Activated CD4-positive, alpha-beta T cell treated with anti-CD3 and anti-CD28 coated beads for 48 hours (primary cell): ENCODE measurements at regions not wholly inside any gene's neighbourhood (a gene's known extent, or its start where the extent isn't known, plus 50 kb on each side); places are given as distances from the start of the nearest gene placed in this dataset.

Experiments used
- DNase-seq: peaks from one replicate; pipeline ENCODE4 v3.0.0-alpha.2; 2020

DNA sequence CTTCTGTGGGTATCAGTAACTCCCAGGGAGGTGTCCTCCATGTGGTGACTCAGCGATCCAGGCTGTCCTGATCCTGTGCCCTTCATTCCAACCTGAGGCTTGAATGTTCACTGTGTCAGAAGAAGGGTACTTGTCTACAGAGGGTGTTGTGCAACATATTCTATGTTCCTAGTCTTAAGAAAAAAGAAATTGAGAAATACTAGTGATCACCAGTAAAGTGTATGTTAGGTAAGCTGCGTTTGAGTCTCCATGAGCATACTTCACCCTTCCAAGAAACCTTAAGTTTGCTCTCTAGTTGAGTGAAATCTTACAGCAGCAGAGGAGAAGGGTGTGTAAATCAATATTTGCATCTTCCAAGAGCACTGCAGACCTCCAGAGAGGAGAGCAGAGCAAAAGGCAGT is 122.2 kb upstream of the SLC24A5 start:
- DNase-seq = no peak

DNA sequence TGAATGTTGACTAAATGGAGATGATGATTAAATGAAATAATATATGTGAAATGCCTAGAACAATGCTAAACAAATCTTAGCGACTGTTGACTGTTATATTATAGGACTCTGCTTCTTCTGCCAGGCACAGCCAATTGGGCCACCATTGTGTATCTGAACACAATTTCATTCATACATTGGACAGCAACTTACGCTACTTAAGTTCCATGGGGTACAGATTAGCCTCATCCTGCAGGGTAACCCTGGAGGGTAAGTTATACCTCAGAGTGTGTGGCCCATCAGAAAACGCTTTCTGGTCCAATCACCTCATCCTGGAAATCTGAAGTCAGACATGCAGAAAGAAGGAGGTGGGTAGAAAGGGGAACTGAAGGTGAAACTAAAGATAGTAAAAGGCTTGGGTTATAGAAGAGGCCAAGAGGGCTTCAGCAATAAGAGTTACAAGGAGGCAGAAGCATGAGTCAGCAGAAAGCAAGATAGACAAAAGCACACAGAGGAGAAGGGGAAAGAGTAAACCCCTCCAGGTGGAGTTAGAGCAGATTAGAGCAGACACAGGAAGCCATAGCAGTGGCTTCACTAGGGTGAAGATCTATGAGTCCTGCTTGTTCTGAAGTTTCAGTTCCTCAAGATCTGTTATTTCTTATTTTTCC is 119.3 kb upstream of the SLC24A5 start:
- no peak for DNase-seq

- DNase-seq = no peak
These were observed 118.0 kb upstream of the SLC24A5 start for GRCh38 chr15:48002767-48003166.

- DNase-seq = no peak
These were observed 117.3 kb upstream of the SLC24A5 start for GRCh38 chr15:48003441-48003840.

DNA sequence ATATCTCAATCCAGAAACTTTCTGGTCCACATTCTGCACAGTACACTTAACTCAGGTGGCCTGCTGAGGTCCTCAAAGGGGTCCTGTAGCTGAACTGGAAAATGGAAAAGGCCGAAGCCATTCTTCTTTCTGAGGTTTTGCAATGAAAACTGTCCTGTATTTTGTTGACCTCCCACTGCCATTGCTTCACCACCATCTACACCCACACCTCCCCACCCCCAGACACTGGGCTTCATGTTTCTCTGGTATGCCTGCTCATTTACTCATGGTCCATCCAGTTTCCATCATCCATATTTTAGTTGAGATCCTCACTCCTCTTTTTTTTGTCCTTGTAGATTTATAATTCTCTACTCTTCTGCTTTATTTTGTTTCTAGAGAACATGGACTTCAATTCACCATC is 115.7 kb upstream of the SLC24A5 start:
- no peak for DNase-seq

GRCh38 chr15:48006031-48006511 is 114.7 kb upstream of the SLC24A5 start:
- DNase-seq = no peak

DNA sequence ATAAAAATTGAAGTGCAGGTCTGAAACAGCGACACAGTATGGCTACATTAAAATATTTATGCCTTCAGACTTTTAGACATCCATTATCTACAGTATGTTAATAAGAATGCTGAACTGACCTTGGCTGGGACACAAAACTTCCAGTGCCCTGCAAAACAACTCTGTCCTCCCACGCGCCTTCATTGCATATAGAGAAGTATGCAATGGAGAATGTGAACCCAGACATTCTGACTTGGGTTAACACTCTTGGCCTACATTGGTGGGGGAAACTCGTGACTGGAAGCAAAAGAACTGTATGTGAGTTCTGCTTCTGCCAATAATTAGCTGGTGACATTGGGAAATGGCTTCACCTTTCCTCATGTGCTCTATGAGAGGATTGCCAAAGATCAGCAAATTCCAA is 110.5 kb upstream of the SLC24A5 start:
- DNase-seq = no peak

GRCh38 chr15:48012191-48012590 is 108.6 kb upstream of the SLC24A5 start:
- no peak for DNase-seq

DNA sequence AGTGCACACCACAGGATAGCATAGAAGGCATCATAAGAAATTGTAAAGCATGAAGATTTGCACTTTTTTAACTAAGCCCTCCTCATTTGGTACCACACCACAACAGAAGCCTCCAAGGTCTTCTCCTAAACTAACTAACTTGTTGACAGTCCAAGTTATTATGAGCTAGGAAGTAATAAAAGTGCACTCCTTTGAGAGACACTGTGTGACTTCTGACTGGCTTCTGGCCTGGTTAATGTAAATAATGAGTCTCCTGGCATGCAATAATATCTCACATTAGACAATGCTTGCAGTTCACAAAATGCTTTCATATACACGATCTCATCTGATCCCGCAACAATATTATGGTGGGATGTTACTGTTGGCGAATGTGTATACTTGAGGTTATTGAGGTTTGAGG is 103.9 kb upstream of the SLC24A5 start:
- DNase-seq = no peak

DNA sequence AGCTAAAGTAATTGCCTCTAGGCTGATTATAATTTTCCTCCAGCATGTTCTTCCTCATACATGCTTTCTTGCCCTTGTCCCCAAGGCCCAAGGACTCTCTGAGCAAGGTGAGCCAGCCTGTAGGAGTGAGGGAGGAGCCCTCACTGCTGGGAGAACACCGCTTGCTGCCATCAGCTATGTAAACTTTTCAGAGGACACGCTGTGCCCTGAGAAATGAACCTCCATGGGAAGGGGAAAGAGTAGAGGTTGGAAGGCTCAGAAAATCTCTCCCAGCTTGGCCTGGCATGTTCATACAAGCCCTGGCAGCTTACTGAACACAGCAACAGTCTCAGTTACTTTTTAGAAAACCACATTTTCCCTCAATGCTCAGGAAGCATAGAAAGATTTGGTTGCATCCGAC is 103.0 kb upstream of the SLC24A5 start:
- DNase-seq = no peak

DNA sequence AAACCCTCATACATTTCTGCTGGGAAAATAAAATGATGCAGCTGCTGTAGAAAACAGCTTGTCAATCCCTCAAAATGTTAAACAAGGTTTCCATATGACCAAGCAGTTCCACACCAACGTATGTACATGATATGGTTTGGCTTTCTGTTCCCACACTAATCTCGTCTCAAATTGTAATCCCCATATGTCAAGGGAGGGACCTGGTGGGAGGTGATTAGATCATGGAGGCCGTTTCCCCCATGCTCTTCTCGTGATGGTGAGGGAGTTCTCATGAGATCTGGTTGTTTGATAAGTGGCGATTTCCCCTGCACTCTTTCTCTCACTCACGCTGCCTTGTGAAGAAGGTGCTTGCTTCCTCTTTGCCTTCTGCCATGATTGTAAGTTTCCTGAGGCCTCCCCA is 100.6 kb upstream of the SLC24A5 start:
- DNase-seq = no peak

GRCh38 chr15:48021336-48022086 is 99.3 kb upstream of the SLC24A5 start:
- no peak for DNase-seq

- DNase-seq = no peak
These were observed 95.7 kb upstream of the SLC24A5 start for GRCh38 chr15:48025118-48025517.

- DNase-seq = no peak
These were observed 92.1 kb upstream of the SLC24A5 start for GRCh38 chr15:48028712-48029111.

GRCh38 chr15:48029642-48030041 is 91.1 kb upstream of the SLC24A5 start:
- no peak for DNase-seq

GRCh38 chr15:48031466-48031865 is 89.3 kb upstream of the SLC24A5 start:
- no peak for DNase-seq

GRCh38 chr15:48031973-48032372 is 88.8 kb upstream of the SLC24A5 start:
- DNase-seq = no peak

- DNase-seq = no peak
These were observed 87.9 kb upstream of the SLC24A5 start for GRCh38 chr15:48032911-48033310.

- DNase-seq = no peak
These were observed 82.6 kb upstream of the SLC24A5 start for GRCh38 chr15:48038221-48038620.

DNA sequence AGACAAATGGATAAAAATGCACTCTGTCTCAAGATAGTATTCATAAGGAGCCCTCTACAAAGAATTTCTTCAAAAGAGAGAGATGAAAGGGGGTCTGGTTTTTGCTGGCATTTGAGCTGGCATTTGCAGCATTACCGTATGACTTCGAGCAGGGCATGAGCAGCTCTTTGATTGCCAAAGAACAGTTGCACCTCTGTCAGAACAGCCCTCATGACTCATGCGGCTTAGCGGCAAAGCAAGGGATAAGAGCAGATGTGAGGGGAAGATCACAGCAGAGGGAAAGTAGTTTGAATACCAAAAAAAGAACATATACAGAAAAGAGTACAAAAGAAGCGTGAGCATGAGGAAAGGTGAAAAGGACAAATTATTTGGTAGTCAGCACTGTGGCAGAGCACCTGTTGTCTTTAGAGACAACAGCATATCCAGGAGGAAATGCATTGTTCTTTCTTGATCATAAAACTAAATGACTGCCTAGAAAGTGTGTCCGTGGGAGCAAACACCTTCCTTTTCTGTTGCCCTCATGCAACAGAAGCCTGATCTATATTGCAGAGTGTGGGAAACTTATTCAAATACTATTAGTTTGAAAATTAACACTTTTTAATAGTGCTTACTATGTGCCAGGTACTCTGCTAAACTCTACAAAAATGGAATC is 80.5 kb upstream of the SLC24A5 start:
- DNase-seq = peak; percentile 17

DNA sequence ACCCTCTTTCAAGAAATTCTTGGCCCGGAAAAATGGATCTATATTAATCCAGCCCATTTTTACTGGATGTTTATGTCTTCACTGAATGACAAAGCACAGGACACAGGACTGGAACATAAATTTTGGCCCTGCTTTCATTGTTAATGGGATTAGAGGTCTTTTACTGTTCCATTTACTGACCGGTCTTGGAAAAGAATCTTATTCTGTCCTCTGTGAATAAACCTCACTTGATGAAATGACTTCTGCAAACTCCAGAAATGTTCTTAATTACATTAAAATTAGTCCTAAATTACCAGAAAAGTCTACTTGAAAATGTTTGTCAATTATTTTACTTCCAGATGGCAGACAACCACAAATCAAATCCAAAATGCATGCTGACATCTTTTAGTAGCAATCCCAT is 79.3 kb upstream of the SLC24A5 start:
- no peak for DNase-seq

- no peak for DNase-seq
These were observed 73.9 kb upstream of the SLC24A5 start for GRCh38 chr15:48046813-48047438.

DNA sequence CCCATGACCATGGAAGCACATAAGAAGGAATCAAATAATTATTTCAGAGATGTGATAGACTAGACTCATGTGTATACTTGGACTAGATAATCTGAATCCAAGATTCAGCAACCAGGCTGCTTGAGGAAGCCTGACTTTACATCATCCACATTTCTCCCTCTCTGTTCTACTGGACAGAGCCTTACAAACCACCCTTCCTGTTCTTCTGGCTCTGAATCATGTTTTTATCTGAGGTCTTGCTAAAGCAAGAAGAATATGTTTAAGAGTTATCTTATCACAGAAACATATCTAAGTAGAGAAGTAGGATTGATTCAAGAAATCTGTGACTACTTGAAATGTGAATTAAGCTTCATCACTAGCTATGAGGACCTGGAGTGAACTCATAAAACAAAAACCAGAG is 71.1 kb upstream of the SLC24A5 start:
- no peak for DNase-seq

DNA sequence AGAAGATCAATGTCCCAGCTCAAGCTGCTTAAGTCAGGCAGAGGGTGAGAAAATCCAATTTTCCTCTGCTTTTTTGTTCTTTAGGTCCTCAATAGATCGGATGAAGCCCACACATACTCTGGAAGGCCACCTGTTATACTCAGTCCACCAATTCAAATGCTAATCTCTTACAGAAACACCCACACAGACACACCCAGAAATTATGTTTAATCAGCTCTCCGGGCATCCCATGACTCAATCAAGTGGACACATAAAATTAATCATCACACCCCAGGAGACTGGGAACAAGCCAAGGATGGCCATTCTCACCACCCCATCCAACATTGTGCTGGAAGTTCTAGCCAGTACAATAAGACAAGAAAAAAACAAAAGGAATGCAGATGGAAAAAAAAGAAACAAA is 67.8 kb upstream of the SLC24A5 start:
- DNase-seq = no peak
